ENCODE measurements at regions not wholly inside any gene's neighbourhood (a gene's known extent, or its start where the extent isn't known, plus 50 kb on each side); places are given as distances from the start of the nearest gene placed in this dataset.

GRCh38 chr1:209213989-209214388, 369.5 kb upstream of the CAMK1G start:
- POLR2A ChIA-PET, result no interaction called here
- CTCF ChIA-PET, result no interaction called here
- DNase-seq (ENCODE audit: extremely low spot score), result no peak
- TF ChIP-seq SUZ12 (IDR thresholded peaks at IDR 0.05) (no peak), ELF4 (IDR thresholded peaks at IDR 0.05) (no peak)

DNA sequence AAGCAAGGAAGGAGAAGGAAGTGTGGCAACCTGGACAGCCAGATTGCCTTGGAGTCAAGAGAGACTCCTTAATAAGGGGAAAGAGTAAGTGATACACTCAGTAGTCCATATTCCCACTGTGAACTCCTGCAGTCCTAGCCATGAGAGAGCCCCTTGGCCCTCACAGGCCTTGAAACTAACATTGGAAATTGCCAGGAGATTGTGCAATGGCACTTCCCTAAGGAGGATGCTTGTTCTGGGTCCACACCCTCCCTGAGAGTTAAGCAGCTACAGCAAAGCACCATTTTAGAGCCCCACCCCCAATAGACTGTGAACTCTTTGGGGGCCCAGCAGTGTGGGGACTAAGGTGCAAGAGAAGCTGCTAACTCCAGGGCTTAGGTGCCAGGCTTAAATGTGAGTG, 367.7 kb upstream of the CAMK1G start:
- CTCF ChIA-PET, result no interaction called here
- TF ChIP-seq PKNOX1 (IDR thresholded peaks at IDR 0.05) (no peak), SUZ12 (IDR thresholded peaks at IDR 0.05) (no peak), ELF4 (IDR thresholded peaks at IDR 0.05) (no peak), SP1 (IDR thresholded peaks at IDR 0.05) (no peak), ZNF384 (IDR thresholded peaks at IDR 0.05) (no peak), BHLHE40 (IDR thresholded peaks at IDR 0.05; ENCODE audit: borderline replicate concordance) (no peak), LEF1 (IDR thresholded peaks at IDR 0.05; ENCODE audit: borderline replicate concordance) (no peak), ARNT (IDR thresholded peaks at IDR 0.05) (no peak), NFRKB (IDR thresholded peaks at IDR 0.05) (no peak), FOXA1 (IDR thresholded peaks at IDR 0.05) (no peak)
- DNase-seq (ENCODE audit: extremely low spot score), result no peak
- POLR2A ChIA-PET, result no interaction called here

DNA sequence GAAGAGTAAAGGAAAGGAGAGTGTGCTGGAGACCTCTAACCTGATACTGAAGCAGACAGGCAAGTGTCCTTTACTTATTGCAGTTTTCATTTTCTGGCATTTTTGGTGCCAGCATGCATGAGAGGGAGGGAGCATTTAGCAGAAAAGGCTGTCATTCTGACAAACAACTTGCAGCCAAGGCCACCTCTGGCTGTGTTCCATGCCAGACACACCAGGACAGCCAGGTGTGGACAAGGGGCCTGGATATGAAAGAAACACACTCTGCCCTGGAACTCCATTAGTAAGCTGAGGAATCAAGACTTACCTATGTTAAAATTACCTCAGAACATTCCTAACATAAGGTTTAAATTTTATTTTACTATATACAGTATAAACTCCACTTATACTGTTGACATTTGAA, 365.4 kb upstream of the CAMK1G start:
- ChIA-PET POLR2A (no interaction called here), CTCF (interaction anchor here (1.2 kb wide), 1 partner anchor 15 kb away, joined by 4 read pairs; no protein-coding TSS in a partner anchor)
- no peak for DNase-seq (ENCODE audit: extremely low spot score)

GRCh38 chr1:209218981-209219380, 364.5 kb upstream of the CAMK1G start:
- TF ChIP-seq SP1 (IDR thresholded peaks at IDR 0.05) (no peak), ARNT (IDR thresholded peaks at IDR 0.05) (no peak), CTBP1 (IDR thresholded peaks at IDR 0.05; ENCODE audit: borderline replicate concordance) (no peak), SUZ12 (IDR thresholded peaks at IDR 0.05) (no peak), TARDBP (IDR thresholded peaks at IDR 0.05) (no peak), LEF1 (IDR thresholded peaks at IDR 0.05; ENCODE audit: borderline replicate concordance) (no peak), FOXA1 (IDR thresholded peaks at IDR 0.05) (no peak), PKNOX1 (IDR thresholded peaks at IDR 0.05) (no peak), NFRKB (IDR thresholded peaks at IDR 0.05) (no peak), FOXK2 (IDR thresholded peaks at IDR 0.05) (no peak), L3MBTL2 (conservative IDR thresholded peaks at IDR 0.05) (no peak), FOXM1 (IDR thresholded peaks at IDR 0.05; ENCODE audit: borderline replicate concordance) (no peak), ZNF384 (IDR thresholded peaks at IDR 0.05) (no peak), ELF4 (IDR thresholded peaks at IDR 0.05) (no peak), BHLHE40 (IDR thresholded peaks at IDR 0.05; ENCODE audit: borderline replicate concordance) (no peak), HDGF (IDR thresholded peaks at IDR 0.05; ENCODE audit: borderline replicate concordance) (no peak)
- ChIA-PET POLR2A (no interaction called here), CTCF (no interaction called here)
- no peak for DNase-seq (ENCODE audit: extremely low spot score)

More for the DNA sequence above, 365.4 kb upstream of the CAMK1G start:
- TF ChIP-seq L3MBTL2 (conservative IDR thresholded peaks at IDR 0.05), result no peak
- no peak for TF ChIP-seq NFRKB (IDR thresholded peaks at IDR 0.05)
- TF ChIP-seq FOXA1 (IDR thresholded peaks at IDR 0.05), result no peak

- ChIA-PET POLR2A (no interaction called here), CTCF (no interaction called here)
- no peak for DNase-seq (ENCODE audit: extremely low spot score)
- TF ChIP-seq ARNT (IDR thresholded peaks at IDR 0.05) (no peak), TARDBP (IDR thresholded peaks at IDR 0.05) (no peak), BHLHE40 (IDR thresholded peaks at IDR 0.05; ENCODE audit: borderline replicate concordance) (no peak), CTBP1 (IDR thresholded peaks at IDR 0.05; ENCODE audit: borderline replicate concordance) (no peak), FOXM1 (IDR thresholded peaks at IDR 0.05; ENCODE audit: borderline replicate concordance) (no peak), SP1 (IDR thresholded peaks at IDR 0.05) (no peak), ELF4 (IDR thresholded peaks at IDR 0.05) (no peak), FOXK2 (IDR thresholded peaks at IDR 0.05) (no peak), FOXA1 (IDR thresholded peaks at IDR 0.05) (no peak), PKNOX1 (IDR thresholded peaks at IDR 0.05) (no peak), ZNF384 (IDR thresholded peaks at IDR 0.05) (no peak)
Observed at GRCh38 chr1:209219791-209220524, 363.6 kb upstream of the CAMK1G start.

DNA sequence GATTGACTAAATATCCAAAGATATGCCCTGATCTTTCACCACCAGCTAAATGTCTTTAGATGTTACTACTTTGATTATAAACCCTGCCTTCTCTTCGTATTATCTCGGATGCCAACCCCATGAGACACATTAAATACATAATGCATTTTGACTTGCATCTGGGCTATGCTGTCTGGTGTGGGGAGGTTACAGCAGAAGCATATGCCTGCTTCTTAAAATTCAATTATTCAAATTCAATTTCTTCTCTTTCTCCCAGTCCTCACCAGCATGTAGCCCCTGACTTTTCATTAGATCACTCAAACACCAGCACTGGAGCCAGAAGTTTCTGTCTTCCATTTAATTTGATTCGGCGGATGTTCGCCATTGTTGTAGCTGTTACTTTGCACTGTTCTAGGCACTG, 360.7 kb upstream of the CAMK1G start:
- ChIA-PET CTCF (interaction anchor here (0.5 kb wide), 1 partner anchor 1249 kb away, joined by 3 read pairs; no protein-coding TSS in a partner anchor), POLR2A (no interaction called here)
- TF ChIP-seq PKNOX1 (IDR thresholded peaks at IDR 0.05) (no peak), NFRKB (IDR thresholded peaks at IDR 0.05) (no peak), SUZ12 (IDR thresholded peaks at IDR 0.05) (no peak), FOXM1 (IDR thresholded peaks at IDR 0.05; ENCODE audit: borderline replicate concordance) (no peak), CTBP1 (IDR thresholded peaks at IDR 0.05; ENCODE audit: borderline replicate concordance) (no peak), L3MBTL2 (conservative IDR thresholded peaks at IDR 0.05) (no peak), LEF1 (IDR thresholded peaks at IDR 0.05; ENCODE audit: borderline replicate concordance) (no peak), ZNF384 (IDR thresholded peaks at IDR 0.05) (no peak), BHLHE40 (IDR thresholded peaks at IDR 0.05; ENCODE audit: borderline replicate concordance) (no peak), ELF4 (IDR thresholded peaks at IDR 0.05) (no peak), TARDBP (IDR thresholded peaks at IDR 0.05) (no peak), HDGF (IDR thresholded peaks at IDR 0.05; ENCODE audit: borderline replicate concordance) (no peak), FOXA1 (IDR thresholded peaks at IDR 0.05) (no peak), ARNT (IDR thresholded peaks at IDR 0.05) (no peak), FOXK2 (IDR thresholded peaks at IDR 0.05) (no peak)
- no peak for DNase-seq (ENCODE audit: extremely low spot score)
